ENCODE measurements at regions not wholly inside any gene's neighbourhood (a gene's known extent, or its start where the extent isn't known, plus 50 kb on each side); places are given as distances from the start of the nearest gene placed in this dataset.

GRCh38 chr6:21933351-21933750 lies 339.8 kb downstream of the SOX4 start:
- TF ChIP-seq, protein P1, sequence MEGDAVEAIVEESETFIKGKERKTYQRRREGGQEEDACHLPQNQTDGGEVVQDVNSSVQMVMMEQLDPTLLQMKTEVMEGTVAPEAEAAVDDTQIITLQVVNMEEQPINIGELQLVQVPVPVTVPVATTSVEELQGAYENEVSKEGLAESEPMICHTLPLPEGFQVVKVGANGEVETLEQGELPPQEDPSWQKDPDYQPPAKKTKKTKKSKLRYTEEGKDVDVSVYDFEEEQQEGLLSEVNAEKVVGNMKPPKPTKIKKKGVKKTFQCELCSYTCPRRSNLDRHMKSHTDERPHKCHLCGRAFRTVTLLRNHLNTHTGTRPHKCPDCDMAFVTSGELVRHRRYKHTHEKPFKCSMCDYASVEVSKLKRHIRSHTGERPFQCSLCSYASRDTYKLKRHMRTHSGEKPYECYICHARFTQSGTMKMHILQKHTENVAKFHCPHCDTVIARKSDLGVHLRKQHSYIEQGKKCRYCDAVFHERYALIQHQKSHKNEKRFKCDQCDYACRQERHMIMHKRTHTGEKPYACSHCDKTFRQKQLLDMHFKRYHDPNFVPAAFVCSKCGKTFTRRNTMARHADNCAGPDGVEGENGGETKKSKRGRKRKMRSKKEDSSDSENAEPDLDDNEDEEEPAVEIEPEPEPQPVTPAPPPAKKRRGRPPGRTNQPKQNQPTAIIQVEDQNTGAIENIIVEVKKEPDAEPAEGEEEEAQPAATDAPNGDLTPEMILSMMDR (IDR thresholded peaks at IDR 0.05; ENCODE audit: low read depth, low read length, missing input control), result no peak
- no peak for TF ChIP-seq RAD21 (IDR thresholded peaks at IDR 0.05)
- no peak for TF ChIP-seq MAX (IDR thresholded peaks at IDR 0.05)
- no peak for TF ChIP-seq HNF4A (conservative IDR thresholded peaks at IDR 0.05)
- no peak for TF ChIP-seq YY1 (IDR thresholded peaks at IDR 0.05)
- TF ChIP-seq GABPA (IDR thresholded peaks at IDR 0.05 in 1 of 2, conservative IDR thresholded peaks at IDR 0.05 in 1 of 2), result no peak
- TF ChIP-seq JUND (IDR thresholded peaks at IDR 0.05), result no peak
- TF ChIP-seq SP1 (IDR thresholded peaks at IDR 0.05), result no peak
- TF ChIP-seq FOXA1 (IDR thresholded peaks at IDR 0.05), result no peak
- TF ChIP-seq, protein P2, sequence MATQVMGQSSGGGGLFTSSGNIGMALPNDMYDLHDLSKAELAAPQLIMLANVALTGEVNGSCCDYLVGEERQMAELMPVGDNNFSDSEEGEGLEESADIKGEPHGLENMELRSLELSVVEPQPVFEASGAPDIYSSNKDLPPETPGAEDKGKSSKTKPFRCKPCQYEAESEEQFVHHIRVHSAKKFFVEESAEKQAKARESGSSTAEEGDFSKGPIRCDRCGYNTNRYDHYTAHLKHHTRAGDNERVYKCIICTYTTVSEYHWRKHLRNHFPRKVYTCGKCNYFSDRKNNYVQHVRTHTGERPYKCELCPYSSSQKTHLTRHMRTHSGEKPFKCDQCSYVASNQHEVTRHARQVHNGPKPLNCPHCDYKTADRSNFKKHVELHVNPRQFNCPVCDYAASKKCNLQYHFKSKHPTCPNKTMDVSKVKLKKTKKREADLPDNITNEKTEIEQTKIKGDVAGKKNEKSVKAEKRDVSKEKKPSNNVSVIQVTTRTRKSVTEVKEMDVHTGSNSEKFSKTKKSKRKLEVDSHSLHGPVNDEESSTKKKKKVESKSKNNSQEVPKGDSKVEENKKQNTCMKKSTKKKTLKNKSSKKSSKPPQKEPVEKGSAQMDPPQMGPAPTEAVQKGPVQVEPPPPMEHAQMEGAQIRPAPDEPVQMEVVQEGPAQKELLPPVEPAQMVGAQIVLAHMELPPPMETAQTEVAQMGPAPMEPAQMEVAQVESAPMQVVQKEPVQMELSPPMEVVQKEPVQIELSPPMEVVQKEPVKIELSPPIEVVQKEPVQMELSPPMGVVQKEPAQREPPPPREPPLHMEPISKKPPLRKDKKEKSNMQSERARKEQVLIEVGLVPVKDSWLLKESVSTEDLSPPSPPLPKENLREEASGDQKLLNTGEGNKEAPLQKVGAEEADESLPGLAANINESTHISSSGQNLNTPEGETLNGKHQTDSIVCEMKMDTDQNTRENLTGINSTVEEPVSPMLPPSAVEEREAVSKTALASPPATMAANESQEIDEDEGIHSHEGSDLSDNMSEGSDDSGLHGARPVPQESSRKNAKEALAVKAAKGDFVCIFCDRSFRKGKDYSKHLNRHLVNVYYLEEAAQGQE (IDR thresholded peaks at IDR 0.05), result no peak
- TF ChIP-seq, protein P3, sequence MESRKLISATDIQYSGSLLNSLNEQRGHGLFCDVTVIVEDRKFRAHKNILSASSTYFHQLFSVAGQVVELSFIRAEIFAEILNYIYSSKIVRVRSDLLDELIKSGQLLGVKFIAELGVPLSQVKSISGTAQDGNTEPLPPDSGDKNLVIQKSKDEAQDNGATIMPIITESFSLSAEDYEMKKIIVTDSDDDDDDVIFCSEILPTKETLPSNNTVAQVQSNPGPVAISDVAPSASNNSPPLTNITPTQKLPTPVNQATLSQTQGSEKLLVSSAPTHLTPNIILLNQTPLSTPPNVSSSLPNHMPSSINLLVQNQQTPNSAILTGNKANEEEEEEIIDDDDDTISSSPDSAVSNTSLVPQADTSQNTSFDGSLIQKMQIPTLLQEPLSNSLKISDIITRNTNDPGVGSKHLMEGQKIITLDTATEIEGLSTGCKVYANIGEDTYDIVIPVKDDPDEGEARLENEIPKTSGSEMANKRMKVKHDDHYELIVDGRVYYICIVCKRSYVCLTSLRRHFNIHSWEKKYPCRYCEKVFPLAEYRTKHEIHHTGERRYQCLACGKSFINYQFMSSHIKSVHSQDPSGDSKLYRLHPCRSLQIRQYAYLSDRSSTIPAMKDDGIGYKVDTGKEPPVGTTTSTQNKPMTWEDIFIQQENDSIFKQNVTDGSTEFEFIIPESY (IDR thresholded peaks at IDR 0.05), result no peak
- TF ChIP-seq HNF4G (IDR thresholded peaks at IDR 0.05), result no peak
- TF ChIP-seq TAF1 (conservative IDR thresholded peaks at IDR 0.05), result no peak
